H54 (cell line): ENCODE measurements at regions not wholly inside any gene's neighbourhood (a gene's known extent, or its start where the extent isn't known, plus 50 kb on each side); places are given as distances from the start of the nearest gene placed in this dataset.
"Not testable (repeated sequence)": the region's sequence is repeated elsewhere in the genome, so short reads cannot be mapped to it uniquely, and the experiment has no call there.

Source experiments
- DNase-seq: peaks from one replicate; pipeline ENCODE4 v3.0.0; 2011; ENCODE audit warnings: low spot score, mixed read lengths; ENCODE audit not compliant: insufficient read length
- FAIRE-seq: peaks from 3 replicates; lab custom pipeline; 2011; peaks lifted over from hg19 to GRCh38; lab: Jason Lieb, UNC
- POLR2A ChIP-seq: IDR thresholded peaks from 2 replicates; pipeline ENCODE4 v1.6.1; 2011; ENCODE audit warnings: low read depth, mild to moderate bottlenecking, low read length

GRCh38 chr10:109328001-109328400 is 595.3 kb downstream of the XPNPEP1 start:
- no peak for FAIRE-seq
- DNase-seq, result no peak
- no peak for TF ChIP-seq POLR2A

GRCh38 chr10:109327266-109327665 is 596.0 kb downstream of the XPNPEP1 start:
- no peak for DNase-seq
- no peak for TF ChIP-seq POLR2A
- FAIRE-seq, result no peak

- FAIRE-seq (no peak), DNase-seq (no peak)
- no peak for TF ChIP-seq POLR2A
Observed at GRCh38 chr10:109324721-109325120, 598.6 kb downstream of the XPNPEP1 start.

- DNase-seq, result no peak
- no peak for TF ChIP-seq POLR2A
- FAIRE-seq, result no peak
Observed at GRCh38 chr10:109317746-109318366, 605.5 kb downstream of the XPNPEP1 start.

GRCh38 chr10:109314016-109314415 is 609.3 kb downstream of the XPNPEP1 start:
- FAIRE-seq, DNase-seq: not testable (repeated sequence)

GRCh38 chr10:109312555-109312954 is 610.8 kb downstream of the XPNPEP1 start:
- not testable (repeated sequence) for FAIRE-seq

GRCh38 chr10:109308971-109309370 is 614.3 kb downstream of the XPNPEP1 start:
- TF ChIP-seq POLR2A, result no peak
- FAIRE-seq (no peak), DNase-seq (no peak)

More at GRCh38 chr10:109312555-109312954, 610.8 kb downstream of the XPNPEP1 start:
- DNase-seq, result not testable (repeated sequence)

- FAIRE-seq, DNase-seq: not testable (repeated sequence)
Observed at GRCh38 chr10:109307102-109307501, 616.2 kb downstream of the XPNPEP1 start.

GRCh38 chr10:109306698-109307097 is 616.6 kb downstream of the XPNPEP1 start:
- TF ChIP-seq POLR2A, result no peak
- no peak for DNase-seq

GRCh38 chr10:109287858-109288257 is 635.5 kb downstream of the XPNPEP1 start:
- TF ChIP-seq POLR2A, result no peak
- DNase-seq (no peak), FAIRE-seq (no peak)

More at GRCh38 chr10:109306698-109307097, 616.6 kb downstream of the XPNPEP1 start:
- no peak for FAIRE-seq

- FAIRE-seq, result no peak
- no peak for DNase-seq
- TF ChIP-seq POLR2A, result no peak
Observed at GRCh38 chr10:109282510-109282909, 640.8 kb downstream of the XPNPEP1 start.

- DNase-seq (no peak), FAIRE-seq (no peak)
- no peak for TF ChIP-seq POLR2A
Observed at GRCh38 chr10:109281347-109281746, 642.0 kb downstream of the XPNPEP1 start.

GRCh38 chr10:109280837-109281236 is 642.5 kb downstream of the XPNPEP1 start:
- no peak for FAIRE-seq
- TF ChIP-seq POLR2A, result no peak
- no peak for DNase-seq

- FAIRE-seq (no peak), DNase-seq (no peak)
- no peak for TF ChIP-seq POLR2A
Observed at GRCh38 chr10:109277456-109277855, 645.9 kb downstream of the XPNPEP1 start.

- no peak for DNase-seq
- FAIRE-seq, result no peak
- no peak for TF ChIP-seq POLR2A
Observed at GRCh38 chr10:109275960-109276359, 647.4 kb downstream of the XPNPEP1 start.
